ENCODE measurements at regions not wholly inside any gene's neighbourhood (a gene's known extent, or its start where the extent isn't known, plus 50 kb on each side); places are given as distances from the start of the nearest gene placed in this dataset.
"Not testable (repeated sequence)": the region's sequence is repeated elsewhere in the genome, so short reads cannot be mapped to it uniquely, and the experiment has no call there.

DNA sequence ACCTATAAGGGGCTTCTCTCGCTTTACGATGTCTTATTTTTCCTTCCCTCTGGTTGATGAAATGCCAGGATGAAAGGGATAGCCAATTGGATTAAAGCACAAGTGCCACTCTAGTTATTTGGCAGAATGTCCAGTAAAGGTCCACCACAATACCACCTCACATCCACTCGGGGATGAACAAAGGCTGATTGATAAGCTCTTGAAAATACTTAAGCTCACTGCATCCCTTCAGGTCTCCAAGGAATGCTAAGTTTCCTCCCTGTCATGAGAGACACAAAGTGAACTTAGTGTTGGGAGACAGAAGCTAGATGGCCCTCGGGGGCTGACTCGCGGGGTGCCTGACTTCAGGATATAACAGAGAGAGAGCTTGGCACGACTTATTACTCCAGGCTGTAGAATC lies 185.9 kb upstream of the ZNF644 start:
- not testable (repeated sequence) for DNase-seq (ENCODE audit: low spot score)

DNA sequence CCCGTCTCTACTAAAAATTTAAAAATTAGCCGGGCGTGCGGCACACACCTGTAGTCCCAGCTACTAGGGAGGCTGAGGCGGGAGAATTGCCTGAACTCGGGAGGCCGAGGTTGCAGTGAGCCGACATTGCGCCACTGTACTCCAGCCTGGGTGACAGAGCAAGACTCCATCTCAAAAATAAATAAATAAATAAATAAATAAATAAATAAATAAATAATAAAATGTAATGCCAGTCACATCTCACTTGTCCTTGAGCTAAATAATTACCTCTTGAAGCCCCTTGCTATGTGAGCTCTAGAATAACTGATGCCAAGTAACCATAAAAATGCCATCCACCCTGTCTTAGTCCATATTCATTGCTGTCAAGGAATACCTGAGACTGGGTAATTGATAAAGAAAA lies 182.3 kb upstream of the ZNF644 start:
- not testable (repeated sequence) for DNase-seq (ENCODE audit: low spot score)

DNA sequence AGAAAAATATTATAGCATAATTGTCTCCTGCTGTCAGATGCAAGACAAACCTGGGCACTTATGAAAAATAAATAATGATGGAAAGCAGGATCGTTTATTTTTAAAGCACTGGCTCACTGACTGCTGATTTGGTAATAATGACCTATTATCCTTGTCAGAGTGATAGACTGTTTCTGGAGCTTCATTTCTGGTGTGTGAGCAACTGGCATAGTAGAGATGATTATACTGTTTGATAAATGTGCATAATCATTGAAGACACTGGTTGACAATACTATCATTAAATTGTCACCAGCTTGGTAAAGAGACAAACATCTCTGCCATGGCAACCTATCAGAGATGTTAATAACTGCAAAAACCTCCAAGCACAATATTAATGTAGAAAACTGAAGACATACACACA lies 179.9 kb upstream of the ZNF644 start:
- DNase-seq (ENCODE audit: low spot score), result no peak

DNA sequence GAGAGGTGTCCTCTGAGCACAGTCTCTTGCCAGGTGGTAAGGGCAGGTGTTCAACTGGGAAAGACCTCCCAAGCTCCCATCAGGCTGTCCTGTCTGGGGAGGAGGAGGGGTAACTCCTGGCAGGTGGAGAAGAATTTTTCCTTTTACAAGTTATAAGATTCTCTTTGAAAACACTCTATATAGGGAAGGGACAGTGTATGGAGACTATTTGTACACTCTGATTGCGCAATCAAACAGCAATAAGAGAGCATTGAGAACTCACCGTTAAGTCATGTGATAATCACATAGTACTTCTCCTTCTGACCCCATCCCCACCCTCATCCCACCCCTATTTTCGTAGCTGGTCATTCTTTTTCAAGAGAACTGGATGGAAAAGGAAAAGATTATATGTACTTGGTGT lies 179.3 kb upstream of the ZNF644 start:
- DNase-seq (ENCODE audit: low spot score), result no peak

DNA sequence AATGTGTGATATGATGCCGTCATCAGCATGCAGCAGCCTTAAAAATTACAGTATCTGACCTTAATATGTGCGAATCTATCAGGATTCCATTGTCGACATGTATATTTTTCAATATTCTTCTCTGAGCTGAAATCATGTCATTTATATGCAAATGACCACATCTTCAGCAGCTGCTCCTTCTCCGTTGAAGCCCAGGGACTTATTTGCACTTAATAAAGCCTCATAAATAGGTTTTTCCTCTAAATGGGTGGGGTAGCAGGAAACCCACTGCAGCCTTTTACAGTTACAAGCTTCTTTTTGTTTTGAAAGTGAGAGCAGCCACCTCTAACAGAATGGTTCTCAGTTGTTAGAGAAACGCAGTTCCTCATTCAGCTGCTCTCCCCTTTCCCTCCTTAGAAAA lies 178.8 kb upstream of the ZNF644 start:
- no peak for DNase-seq (ENCODE audit: low spot score)

DNA sequence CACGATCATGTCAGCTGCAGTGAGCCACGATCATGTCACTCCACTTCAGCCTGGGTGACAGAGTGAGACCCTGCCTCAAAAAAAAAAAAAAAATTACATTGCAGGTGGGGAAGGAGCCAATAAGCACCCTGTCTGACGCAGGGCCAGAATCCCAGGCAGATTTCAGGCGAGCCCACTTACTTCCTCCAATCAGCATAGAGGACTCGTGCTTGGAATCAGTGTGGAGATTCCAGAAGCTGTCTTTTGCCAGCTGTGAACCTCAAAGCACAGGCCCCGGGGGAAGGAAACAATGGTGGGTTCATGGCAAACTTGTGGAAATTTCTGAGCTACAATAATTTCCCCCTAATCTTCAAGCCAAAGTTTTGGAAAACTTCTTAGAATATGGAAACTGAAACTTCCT lies 178.2 kb upstream of the ZNF644 start:
- DNase-seq (ENCODE audit: low spot score), result no peak

DNA sequence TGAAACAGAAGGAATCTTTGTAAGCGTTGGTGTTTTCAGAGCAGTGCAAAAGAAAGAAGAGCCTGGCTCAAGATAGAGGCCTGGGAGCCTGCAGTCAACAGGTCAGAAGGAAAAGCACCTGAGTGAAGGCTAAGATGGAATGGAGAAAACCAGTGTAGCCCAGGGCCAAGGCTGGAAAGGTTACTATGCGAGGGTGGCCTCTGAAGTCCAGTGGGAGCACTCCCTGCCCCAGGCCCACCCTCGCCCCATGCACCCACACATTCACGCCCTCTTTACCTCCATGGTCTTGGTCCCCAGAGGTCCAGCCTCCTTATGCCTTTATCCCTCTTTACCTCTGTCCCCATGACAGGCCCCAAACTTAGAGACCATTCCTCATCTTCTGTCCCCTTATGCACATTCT lies 169.2 kb upstream of the ZNF644 start:
- DNase-seq (ENCODE audit: low spot score), result no peak

DNA sequence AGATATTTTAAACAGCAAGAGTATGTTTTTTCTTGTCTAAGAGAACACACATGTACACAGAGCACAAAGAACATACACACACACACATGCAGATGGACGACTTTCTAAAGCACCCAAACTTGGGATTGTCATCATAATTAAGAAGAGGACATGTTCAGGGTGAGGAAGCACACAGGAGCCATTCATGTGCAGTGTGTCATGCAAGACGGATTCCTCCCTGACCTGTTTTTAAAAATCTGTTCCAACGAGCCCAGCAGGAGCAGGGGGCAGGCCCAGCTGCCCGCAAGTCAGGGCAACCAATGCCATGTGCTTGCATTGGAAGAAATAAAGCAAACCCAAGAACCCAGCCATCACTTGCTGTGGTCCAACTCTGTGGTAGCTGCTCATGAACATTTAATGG lies 167.3 kb upstream of the ZNF644 start:
- no peak for DNase-seq (ENCODE audit: low spot score)

DNA sequence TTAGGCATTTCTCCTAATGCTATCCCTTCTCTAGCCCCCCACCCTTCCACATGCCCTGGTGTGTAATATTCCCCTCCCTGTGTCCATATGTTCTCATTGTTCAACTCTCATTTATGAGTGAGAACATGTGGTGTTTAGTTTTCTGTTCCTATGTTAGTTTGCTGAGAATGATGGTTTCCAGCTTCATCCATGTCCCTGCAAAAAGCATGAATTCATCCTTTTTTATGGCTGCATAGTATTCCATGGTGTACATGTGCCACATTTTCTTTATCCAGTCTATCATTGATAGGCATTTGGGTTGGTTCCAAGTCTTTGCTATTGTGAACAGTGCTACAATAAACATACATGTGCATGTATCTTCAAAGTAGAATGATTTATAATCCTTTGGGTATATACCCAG lies 161.0 kb upstream of the ZNF644 start:
- not testable (repeated sequence) for DNase-seq (ENCODE audit: low spot score)

DNA sequence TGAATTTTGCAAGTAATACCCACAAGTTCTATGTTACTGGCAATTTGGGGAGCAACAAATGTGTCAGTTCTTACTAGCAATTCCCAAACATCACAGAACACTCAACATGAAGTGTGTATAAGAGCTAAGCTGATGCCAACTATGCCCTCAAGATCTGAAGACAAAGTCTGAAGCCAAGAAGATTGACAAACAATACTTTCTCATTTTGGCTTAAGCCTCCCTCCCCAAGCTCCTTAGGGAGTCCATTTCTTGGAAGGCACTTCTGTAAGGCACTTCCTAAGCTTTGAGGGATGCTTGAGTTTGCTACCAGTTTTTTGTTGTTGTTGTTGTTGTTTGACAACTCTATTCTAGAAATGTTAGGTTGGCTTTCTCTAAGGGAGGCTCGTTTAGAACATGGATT lies 154.4 kb upstream of the ZNF644 start:
- no peak for DNase-seq (ENCODE audit: low spot score)

DNA sequence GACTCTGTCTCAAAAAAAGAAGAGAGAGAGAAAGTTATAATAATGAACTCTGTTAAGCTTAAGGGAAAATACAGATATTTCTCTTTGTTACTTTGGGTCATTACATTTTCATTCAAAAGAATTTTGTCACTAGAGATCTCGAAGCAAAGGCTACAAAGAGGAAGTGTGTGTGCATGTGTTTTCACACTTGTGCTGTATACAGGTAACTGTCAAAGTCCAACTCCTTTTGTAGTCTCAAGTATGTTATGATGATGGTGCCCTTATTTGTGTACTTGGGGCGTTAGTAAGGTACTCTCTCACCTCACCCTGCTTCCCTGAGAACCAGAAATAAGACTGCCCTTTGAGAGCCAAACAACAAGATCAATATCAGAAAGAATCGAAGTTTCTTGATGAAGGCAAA lies 152.9 kb upstream of the ZNF644 start:
- no peak for DNase-seq (ENCODE audit: low spot score)

DNA sequence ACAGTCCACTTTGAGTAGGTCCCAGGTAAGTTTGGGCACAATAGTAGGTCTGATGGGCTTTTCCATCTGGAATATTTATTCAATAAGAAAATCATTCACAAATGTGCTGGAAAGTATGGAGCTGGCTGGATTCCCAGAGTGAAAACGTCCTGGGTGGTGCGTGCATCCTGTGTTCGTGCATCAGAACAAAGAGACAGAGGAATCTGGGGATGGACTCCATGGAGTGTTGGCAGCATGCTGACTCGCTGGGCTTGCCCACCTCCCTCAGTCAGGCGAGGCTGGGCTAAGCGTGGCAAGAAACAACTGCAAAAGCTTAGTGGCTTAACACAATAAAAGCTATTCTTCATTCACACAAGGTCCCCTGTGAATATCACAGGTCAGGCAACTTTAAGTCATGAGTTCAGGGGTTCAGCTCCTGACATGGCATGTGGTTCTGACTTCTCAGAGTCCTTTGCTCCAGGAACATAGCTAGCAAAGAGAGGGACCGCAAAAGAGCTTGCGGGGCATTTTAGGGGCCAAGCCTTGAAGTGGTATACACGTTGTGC lies 151.6 kb upstream of the ZNF644 start:
- no peak for DNase-seq (ENCODE audit: low spot score)

DNA sequence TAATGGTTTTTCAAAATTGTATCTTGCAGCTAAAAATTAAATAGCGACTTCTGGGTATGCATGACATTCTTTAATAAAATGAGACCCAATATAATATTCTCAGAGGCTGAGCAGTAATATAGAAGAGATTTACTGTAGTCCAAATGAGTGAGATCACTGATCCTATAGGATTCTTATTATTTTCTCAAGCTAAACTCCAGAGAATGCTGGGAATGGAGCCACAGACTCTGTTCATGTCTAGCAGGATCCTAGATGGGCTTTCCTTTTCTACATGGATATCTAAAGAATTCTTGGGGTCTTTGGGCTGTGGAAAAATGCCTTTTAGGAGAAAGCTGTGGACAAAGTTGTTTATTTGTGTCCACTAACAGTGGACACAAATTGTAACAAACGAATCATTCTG lies 150.7 kb upstream of the ZNF644 start:
- DNase-seq (ENCODE audit: low spot score), result no peak

DNA sequence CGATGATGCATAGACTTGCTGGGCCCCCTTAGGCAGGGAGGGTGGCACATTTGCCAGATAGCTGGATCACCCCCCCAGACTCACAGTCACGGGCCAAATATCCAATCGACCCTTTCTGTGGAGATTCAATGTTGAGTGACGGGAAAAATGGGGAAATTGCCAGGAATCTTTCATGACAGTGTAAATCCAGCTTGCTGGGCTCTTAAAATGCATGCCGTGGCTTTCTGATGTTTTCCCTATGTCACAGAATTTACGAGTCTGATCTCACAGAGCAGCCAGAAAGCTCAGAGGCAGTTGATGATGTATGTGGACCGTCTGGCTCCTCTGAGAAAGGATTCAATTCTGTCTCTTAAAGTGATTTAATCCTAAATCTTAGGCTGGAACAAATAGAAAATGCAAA lies 150.1 kb upstream of the ZNF644 start:
- DNase-seq (ENCODE audit: low spot score), result no peak

DNA sequence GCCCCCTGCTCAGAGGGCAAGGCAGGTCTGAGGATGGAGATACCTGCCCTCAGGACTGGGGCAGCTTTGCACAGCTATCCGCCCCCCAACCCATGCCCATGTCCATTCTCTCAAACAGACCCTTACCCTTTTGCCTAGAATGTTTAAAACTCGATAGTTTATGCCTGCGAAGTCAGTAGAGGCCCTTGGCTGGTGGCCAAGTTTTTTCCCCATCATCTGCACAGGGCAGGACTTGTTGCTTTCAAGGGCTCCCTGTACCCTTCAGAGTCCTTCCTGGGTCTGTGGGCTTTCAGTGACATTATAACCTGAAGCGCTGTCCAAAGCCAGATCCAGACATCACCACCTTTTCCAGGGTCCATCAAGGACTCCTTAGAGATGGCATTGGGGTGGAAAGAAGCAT lies 148.7 kb upstream of the ZNF644 start:
- DNase-seq (ENCODE audit: low spot score), result no peak

DNA sequence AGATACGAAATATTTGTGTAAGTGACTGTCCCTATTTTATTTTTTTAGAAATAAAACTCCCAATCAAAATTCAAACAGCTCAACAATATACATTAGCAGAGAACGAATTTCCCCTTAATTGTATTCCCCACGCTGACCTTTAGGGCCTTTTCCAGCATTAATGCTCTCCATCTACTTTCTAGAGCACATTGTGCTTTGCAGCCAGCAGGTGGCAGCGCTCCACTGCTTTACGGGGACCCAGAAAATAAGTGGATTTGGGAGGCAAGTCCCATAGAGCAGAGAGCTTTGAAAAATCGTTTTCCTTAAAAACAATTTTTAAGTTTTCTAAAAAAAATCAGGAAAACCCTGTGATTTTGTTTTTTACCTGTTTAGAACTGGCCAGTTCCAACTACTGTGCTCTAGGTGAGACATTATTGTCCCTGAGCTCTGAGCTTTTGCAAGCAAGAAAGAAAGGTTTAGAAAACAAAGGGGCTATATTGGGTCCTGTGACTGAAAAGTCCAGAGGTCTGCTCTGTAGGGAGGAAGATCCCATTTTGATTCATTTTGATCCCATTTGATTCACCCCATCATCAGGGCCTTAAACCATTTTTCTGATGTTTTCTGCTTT lies 144.4 kb upstream of the ZNF644 start:
- DNase-seq (ENCODE audit: low spot score), result peak; percentile 74

DNA sequence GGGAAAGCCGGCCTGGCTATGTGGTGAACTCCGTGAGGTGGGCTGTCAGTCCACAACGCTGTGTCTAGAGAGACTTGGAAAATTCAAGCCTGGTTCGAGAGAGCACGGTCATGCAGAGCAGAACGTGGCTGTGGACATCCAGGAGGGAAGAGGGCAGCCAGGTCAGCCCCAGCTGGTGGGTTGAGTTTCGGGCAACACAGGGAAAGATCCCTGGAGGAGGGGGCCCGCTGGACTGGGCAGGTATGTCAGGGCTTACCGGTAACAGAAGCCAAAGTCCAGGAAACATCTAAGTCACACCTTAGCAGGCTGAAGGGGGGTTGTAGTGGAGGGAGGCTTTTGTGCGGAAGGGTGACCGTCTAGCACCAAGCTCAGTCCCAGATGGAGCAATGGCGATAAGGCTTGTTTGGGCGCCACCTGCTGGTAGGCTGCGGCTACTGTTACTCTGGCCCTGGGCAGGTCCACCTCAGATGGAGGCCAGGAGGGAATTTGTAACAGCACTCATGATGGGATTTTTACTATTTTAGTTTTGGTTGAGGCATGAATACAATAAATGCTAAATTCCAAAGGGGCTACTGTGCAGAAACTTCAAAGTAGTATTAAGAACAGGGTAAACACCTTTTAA lies 143.3 kb upstream of the ZNF644 start:
- peak; percentile 70 for DNase-seq (ENCODE audit: low spot score)

DNA sequence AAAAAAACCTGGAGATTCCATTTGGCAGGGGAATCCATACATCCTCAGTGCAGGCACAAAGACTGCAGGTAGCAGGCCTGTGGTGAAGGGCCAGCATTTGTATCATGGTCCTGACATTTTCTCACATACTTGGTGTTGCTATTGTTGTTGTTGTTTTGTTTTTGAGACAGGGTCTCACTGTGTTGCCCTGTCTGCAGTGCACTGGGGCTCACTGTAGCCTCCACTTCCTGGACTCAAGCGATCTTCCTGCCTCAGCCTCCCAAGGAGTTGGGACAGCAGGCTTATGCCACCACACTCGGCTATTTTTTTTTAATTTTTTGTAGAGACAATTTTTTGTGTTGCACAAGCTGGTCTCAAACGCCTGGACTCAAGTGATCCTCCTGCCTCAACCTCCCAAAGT lies 140.8 kb upstream of the ZNF644 start:
- no peak for DNase-seq (ENCODE audit: low spot score)

DNA sequence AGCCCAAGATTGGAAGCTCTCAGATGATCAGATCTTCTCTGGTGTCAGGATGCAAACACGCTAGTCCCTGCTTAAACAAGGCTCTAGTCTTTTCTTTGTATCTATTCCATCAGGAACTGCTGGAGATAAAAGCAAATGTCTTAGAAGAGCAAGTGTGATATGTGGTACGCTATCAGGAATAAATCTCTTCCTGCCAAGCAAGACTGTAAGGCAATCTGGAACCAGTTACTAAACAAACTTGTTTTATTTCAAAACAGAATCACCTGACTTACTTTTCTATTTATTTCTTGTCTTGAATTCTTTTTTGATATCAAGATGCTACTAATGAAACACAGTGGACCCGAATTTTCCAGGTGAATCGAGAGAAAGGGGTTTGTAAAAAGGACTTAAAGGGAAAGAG lies 139.9 kb upstream of the ZNF644 start:
- DNase-seq (ENCODE audit: low spot score), result no peak

DNA sequence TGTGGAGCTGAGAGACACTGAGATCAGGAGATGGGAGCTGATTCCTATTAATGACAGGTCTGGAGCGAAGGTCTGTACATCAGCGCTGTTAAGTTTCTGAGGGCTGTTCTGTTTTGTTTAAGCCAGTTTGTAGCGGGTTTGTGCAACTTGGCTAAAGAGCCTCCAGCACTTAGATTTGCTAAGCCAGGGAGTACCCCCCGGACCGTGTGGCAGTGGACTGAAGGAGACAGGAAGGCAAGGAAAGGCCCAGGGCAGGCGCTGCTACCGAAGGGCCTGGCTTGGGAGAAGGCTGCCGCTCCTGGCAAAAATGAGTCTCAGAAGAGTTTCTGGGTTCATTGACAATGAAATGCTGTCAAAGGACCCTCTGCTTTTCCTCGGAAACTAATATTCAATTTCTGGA lies 139.3 kb upstream of the ZNF644 start:
- no peak for DNase-seq (ENCODE audit: low spot score)

DNA sequence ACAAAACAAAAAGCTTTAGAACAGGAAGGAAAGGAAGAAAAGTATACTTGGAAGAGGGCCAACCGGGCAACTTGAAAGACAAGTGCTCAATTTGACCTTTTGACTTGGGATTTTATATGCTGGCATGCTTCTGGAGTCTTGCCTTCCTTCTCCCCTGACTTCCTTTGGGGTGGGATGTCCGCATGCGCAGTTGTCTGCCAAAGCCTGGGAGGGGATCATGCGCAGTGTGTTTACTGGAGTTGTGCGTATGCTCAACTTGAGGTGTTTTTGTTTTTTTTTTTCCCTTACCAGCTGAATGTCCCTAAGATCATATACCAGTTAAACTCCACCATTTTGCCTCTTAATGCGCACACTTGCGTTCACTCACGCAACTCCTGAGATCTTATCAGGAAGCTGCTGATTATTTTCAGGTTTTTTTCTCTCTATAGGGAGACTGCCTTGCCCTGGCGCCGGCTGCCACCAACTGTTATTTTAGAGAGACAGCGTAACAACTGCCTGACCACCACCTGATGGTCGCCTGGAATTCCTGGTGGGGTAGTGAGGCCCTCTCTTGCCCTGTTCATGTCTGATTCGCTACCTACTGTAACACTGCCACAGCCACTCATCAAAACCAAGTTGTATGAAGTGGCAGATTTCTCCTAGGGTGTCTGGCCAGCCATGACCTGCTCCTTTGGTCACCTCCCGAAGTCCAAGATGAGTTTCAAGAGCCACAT lies 138.7 kb upstream of the ZNF644 start:
- DNase-seq (ENCODE audit: low spot score), result no peak

DNA sequence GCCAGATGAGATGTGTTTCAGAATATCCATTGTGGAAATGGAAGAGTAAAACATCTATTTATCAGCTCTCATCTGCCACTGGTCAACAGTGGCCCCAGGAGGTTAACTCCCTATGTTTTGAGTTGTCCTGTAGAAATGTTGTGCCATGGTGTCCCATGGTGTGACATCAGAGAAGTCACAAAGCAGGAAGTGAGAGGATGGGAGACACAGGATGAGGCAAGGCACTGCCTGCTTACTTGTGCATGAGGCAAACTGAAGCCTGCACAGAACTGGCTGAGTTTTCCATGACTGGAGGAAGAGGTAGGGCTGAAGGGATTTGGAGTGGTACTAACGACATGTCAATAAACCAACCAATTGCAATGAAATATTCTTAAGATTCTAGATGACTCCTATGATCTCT lies 131.5 kb upstream of the ZNF644 start:
- no peak for DNase-seq (ENCODE audit: low spot score)

DNA sequence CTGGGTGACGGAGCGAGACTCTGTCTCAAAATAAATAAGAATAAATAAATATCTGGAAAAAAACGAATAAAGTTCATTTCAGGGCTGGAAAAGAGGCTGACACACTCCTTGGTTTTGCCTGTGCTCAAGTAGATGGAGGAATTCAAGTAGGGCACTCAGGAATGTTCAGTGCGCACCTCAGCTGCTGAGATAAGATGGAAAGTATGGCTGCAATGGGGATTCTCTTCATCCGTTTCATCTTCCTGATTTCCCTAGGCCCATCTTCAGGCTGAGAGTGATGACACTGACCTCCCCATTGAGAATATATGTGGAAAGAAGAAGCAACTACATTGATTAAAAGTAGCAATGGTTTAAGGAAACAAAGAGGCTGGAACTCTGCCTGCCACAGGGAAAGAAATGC lies 130.5 kb upstream of the ZNF644 start:
- DNase-seq (ENCODE audit: low spot score), result no peak

DNA sequence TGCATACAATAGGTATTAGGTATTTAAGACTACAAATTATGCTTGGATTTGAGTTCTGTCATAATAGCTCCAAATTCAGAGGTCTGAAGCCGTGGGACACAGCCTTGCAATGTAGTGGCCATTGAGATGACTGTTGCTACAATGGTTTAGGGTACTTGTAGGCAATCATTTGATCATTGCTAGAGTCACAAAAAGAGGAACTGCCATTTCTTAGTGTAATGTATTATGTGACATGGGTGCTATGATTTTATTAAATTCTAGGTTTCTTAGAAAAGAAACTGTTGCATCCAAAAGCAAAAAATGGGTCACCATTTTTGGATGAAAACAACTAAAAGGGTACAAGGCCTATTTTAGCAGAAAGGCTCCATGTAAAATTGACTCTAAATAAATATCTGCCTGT lies 129.9 kb upstream of the ZNF644 start:
- DNase-seq (ENCODE audit: low spot score), result no peak
